Smooth muscle cell (in vitro differentiated cells): ENCODE measurements at regions not wholly inside any gene's neighbourhood (a gene's known extent, or its start where the extent isn't known, plus 50 kb on each side); places are given as distances from the start of the nearest gene placed in this dataset.
A peak's percentile ranks its signal among the peaks of the same experiment; 100 is the strongest.

Experiments
- DNase-seq: peaks from one replicate; lab custom pipeline; 2025; ENCODE audit not compliant: unreplicated experiment; lab: John Stamatoyannopoulos, UW
- H2AFZ ChIP-seq: fragments of 200-600 bp; sonication (generic); 2 replicates; pipeline ENCODE4 v1.6.0; 2016; ENCODE audit warnings: antibody characterized with exemption, low read depth, mild to moderate bottlenecking
- H3F3A ChIP-seq: fragments of 200-600 bp; sonication (generic); 2 replicates; pipeline ENCODE4 v1.6.0; 2017; ENCODE audit warnings: antibody characterized with exemption, low read depth
- H3K27ac ChIP-seq: fragments of 200-600 bp; sonication (generic); 2 replicates; pipeline ENCODE4 v1.5.1; 2016; ENCODE audit warnings: low read depth, mild to moderate bottlenecking
- H3K27me3 ChIP-seq: fragments of 200-600 bp; sonication (generic); 2 replicates; pipeline ENCODE4 v1.6.1; 2016; ENCODE audit warnings: low read depth, mild to moderate bottlenecking
- H3K36me3 ChIP-seq: fragments of 200-600 bp; sonication (generic); 2 replicates; pipeline ENCODE4 v1.5.1; 2016; ENCODE audit warnings: low read depth
- H3K4me1 ChIP-seq: fragments of 200-600 bp; sonication (generic); 2 replicates; pipeline ENCODE4 v1.5.1; 2016; ENCODE audit warnings: low read depth
- H3K4me2 ChIP-seq: fragments of 200-600 bp; sonication (generic); 2 replicates; pipeline ENCODE4 v1.6.0; 2016; ENCODE audit warnings: mild to moderate bottlenecking
- H3K4me3 ChIP-seq: fragments of 200-600 bp; sonication (generic); 2 replicates; pipeline ENCODE4 v1.5.1; 2016; ENCODE audit warnings: mild to moderate bottlenecking
- H3K79me2 ChIP-seq: fragments of 200-600 bp; sonication (generic); 2 replicates; pipeline ENCODE4 v1.6.0; 2016; ENCODE audit warnings: low read depth, mild to moderate bottlenecking
- H3K9ac ChIP-seq: fragments of 200-600 bp; sonication (generic); 2 replicates; pipeline ENCODE4 v1.6.0; 2016; ENCODE audit warnings: low read depth
- H3K9me3 ChIP-seq: fragments of 200-600 bp; sonication (generic); replicated peaks from 2 replicates; pipeline ENCODE4 v1.5.1; 2016; ENCODE audit warnings: low read depth
- H4K20me1 ChIP-seq: fragments of 200-600 bp; sonication (generic); 2 replicates; pipeline ENCODE4 v1.6.0; 2016; ENCODE audit warnings: low read depth
- CTCF ChIP-seq: fragments of 200-600 bp; sonication (generic); IDR thresholded peaks from 2 replicates; pipeline ENCODE4 v1.5.1; 2017; ENCODE audit warnings: borderline replicate concordance, mild to moderate bottlenecking, antibody characterized with exemption; ENCODE audit not compliant: insufficient read depth, poor library complexity, severe bottlenecking
- WGBS: methylation state at CpG from one replicate; pipeline ENCODE4 v1.1.7; 2016; ENCODE audit warnings: low lambda C conversion rate; 5-methylcytosine and 5-hydroxymethylcytosine counted together

- Histone ChIP-seq H3K4me2 (no peak overlapping the region), H3K27ac (no peak overlapping the region), H3K4me1 (peaks cover 4% of the 10 kb centered on the region), H3F3A (peaks cover 14% of the 10 kb centered on the region), H3K9ac (no peak overlapping the region), H3K36me3 (no peaks in the 10 kb centered on the region), H4K20me1 (no peaks in the 10 kb centered on the region), H3K27me3 (no peaks in the 10 kb centered on the region), H3K79me2 (no peaks in the 10 kb centered on the region), H2AFZ (no peak overlapping the region), H3K9me3 (no peaks in the 10 kb centered on the region), H3K4me3 (no peak overlapping the region)
- WGBS = 72% methylated on average over 4 of the region's 4 CpGs
- DNase-seq = no peak
- no peak for TF ChIP-seq CTCF
These were observed 68.0 kb upstream of the HES1 start for GRCh38 chr3:194067949-194068362.

GRCh38 chr3:194069421-194070219 lies 66.3 kb upstream of the HES1 start:
- no peak for TF ChIP-seq CTCF
- H3K27me3 ChIP-seq = no peaks in the 10 kb centered on the region
- H3K9ac ChIP-seq = no peak overlapping the region
- H3K4me3 ChIP-seq = no peak overlapping the region
- DNase-seq = no peak
- H3K27ac ChIP-seq = no peak overlapping the region
- no peak overlapping the region for H2AFZ ChIP-seq
- no peaks in the 10 kb centered on the region for H3K79me2 ChIP-seq
- no peaks in the 10 kb centered on the region for H4K20me1 ChIP-seq
- H3F3A ChIP-seq = peaks cover 14% of the 10 kb centered on the region
- no peaks in the 10 kb centered on the region for H3K36me3 ChIP-seq
- WGBS = 82% methylated on average over 12 of the region's 12 CpGs
- peaks cover 4% of the 10 kb centered on the region for H3K4me1 ChIP-seq
- no peaks in the 10 kb centered on the region for H3K9me3 ChIP-seq
- no peak overlapping the region for H3K4me2 ChIP-seq

GRCh38 chr3:194070220-194070633 lies 65.7 kb upstream of the HES1 start:
- Histone ChIP-seq H4K20me1 (no peaks in the 10 kb centered on the region), H3K79me2 (no peaks in the 10 kb centered on the region), H3K27me3 (no peaks in the 10 kb centered on the region), H3K4me1 (peaks cover 4% of the 10 kb centered on the region), H3K9me3 (no peaks in the 10 kb centered on the region), H3F3A (peaks cover 14% of the 10 kb centered on the region), H3K27ac (peak overlapping the region; percentile 49), H3K9ac (no peak overlapping the region), H3K4me3 (peak overlapping the region; percentile 39), H3K4me2 (peak overlapping the region; percentile 68), H3K36me3 (no peaks in the 10 kb centered on the region), H2AFZ (no peak overlapping the region)
- 80% methylated on average over 15 of the region's 15 CpGs for WGBS
- TF ChIP-seq CTCF = no peak
- no peak for DNase-seq
